Endothelial cell of umbilical vein (primary cell): ENCODE measurements at regions not wholly inside any gene's neighbourhood (a gene's known extent, or its start where the extent isn't known, plus 50 kb on each side); places are given as distances from the start of the nearest gene placed in this dataset.

ENCODE experiments used
- BruUV-seq: library from RNA; stranded (reverse); fragments of 400-500 nt; replicated peaks from 2 replicates; lab custom pipeline; 2021; lab: Mats Ljungman, UMichigan
- CTCF ChIA-PET: fragments of 300-600, 350-600 bp; sonication (Branson Sonifier 250); formaldehyde crosslinking; loops from one replicate; lab custom pipeline; 2021; ENCODE audit warnings: antibody characterized with exemption, inconsistent platforms; lab: Charles Lee
- POLR2A ChIA-PET: fragments of 300-600, 350-600 bp; sonication (Branson Sonifier 250); formaldehyde crosslinking; loops from one replicate; lab custom pipeline; 2021; ENCODE audit warnings: antibody characterized with exemption, inconsistent platforms; lab: Charles Lee
- DNase-seq: peaks from one replicate; pipeline ENCODE4 v3.0.0-alpha.2; 2011; ENCODE audit warnings: low read depth, low spot score
- FAIRE-seq: peaks from 2 replicates; lab custom pipeline; 2011; peaks lifted over from hg19 to GRCh38; lab: Jason Lieb, UNC
- H2AFZ ChIP-seq: 2 replicates; pipeline ENCODE4 v1.6.0; 2012; ENCODE audit warnings: low read depth, low read length, control low read depth, inconsistent platforms
- H3K27ac ChIP-seq: 2 replicates; pipeline ENCODE4 v1.5.1; 2011; ENCODE audit warnings: low read depth, mild to moderate bottlenecking, control low read depth, low read length, moderate library complexity; ENCODE audit not compliant: insufficient read depth
- H3K27me3 ChIP-seq, 2 experiments: 2 replicates each; pipeline versions ENCODE4 v1.6.0 to v1.6.1; 2011; ENCODE audit warnings: low read length in 2 of 2, mixed read lengths in 1 of 2; ENCODE audit not compliant: control insufficient read depth in 2 of 2, insufficient read depth in 2 of 2
- H3K36me3 ChIP-seq, 2 experiments: 2 replicates in 1 of 2; 3 replicates in 1 of 2; pipeline ENCODE4 v1.5.1; 2011; ENCODE audit warnings: low read length in 2 of 2, mild to moderate bottlenecking in 1 of 2, moderate library complexity in 1 of 2; ENCODE audit not compliant: control insufficient read depth in 2 of 2, insufficient read depth in 2 of 2; ENCODE audit errors: extremely low read depth in 1 of 2
- H3K4me1 ChIP-seq: 3 replicates; pipeline ENCODE4 v1.5.1; 2011; ENCODE audit warnings: mild to moderate bottlenecking, low read length; ENCODE audit not compliant: control insufficient read depth, insufficient read depth; ENCODE audit errors: extremely low read depth
- H3K4me2 ChIP-seq: 2 replicates; pipeline ENCODE4 v1.6.1; 2011; ENCODE audit warnings: low read length, control low read depth, mixed read lengths; ENCODE audit not compliant: insufficient read depth
- H3K4me3 ChIP-seq, 3 experiments: fragments of 200-600 bp in 1 of 3; sonication (generic), shearing (Covaris generic) in 1 of 3; replicated peaks in 1 of 3; 2 replicates each; pipeline ENCODE4 v1.5.1; 2011 to 2016; ENCODE audit warnings: control low read depth in 3 of 3, low read length in 3 of 3, mild to moderate bottlenecking in 2 of 3, inconsistent platforms in 1 of 3, low read depth in 1 of 3, moderate library complexity in 1 of 3; ENCODE audit not compliant: insufficient read depth in 1 of 3
- H3K79me2 ChIP-seq: 2 replicates; pipeline ENCODE4 v1.6.0; 2012; ENCODE audit warnings: low read length, inconsistent platforms; ENCODE audit not compliant: control insufficient read depth, insufficient read depth
- H3K9ac ChIP-seq: replicated peaks from 2 replicates; pipeline ENCODE3; 2011; ENCODE audit warnings: low read length, control low read depth; ENCODE audit not compliant: insufficient read depth; ENCODE audit errors: extremely low read depth
- H3K9me1 ChIP-seq: replicated peaks from 3 replicates; pipeline ENCODE4 v1.6.0; 2011; ENCODE audit warnings: mild to moderate bottlenecking, low read length; ENCODE audit not compliant: control insufficient read depth, insufficient read depth; ENCODE audit errors: extremely low read depth
- H3K9me3 ChIP-seq: replicated peaks from 2 replicates; pipeline ENCODE4 v1.5.1; 2012; ENCODE audit warnings: low read length, inconsistent platforms; ENCODE audit not compliant: control insufficient read depth, insufficient read depth
- H4K20me1 ChIP-seq: replicated peaks from 2 replicates; pipeline ENCODE3; 2011; ENCODE audit warnings: mild to moderate bottlenecking, low read length; ENCODE audit not compliant: control insufficient read depth, insufficient read depth; ENCODE audit errors: extremely low read depth
- CTCF ChIP-seq, 2 donors: IDR thresholded peaks; 1 replicate in 1 of 2; 2 replicates in 1 of 2; pipeline ENCODE4 v1.5.1; 2011; ENCODE audit warnings: low read length in 2 of 2, mild to moderate bottlenecking in 2 of 2, moderate library complexity in 2 of 2, control low read depth in 1 of 2, inconsistent platforms in 1 of 2, low read depth in 1 of 2; ENCODE audit not compliant: insufficient read depth in 1 of 2; ENCODE audit errors: extremely low read depth in 1 of 2
- EZH2 ChIP-seq: IDR thresholded peaks from 2 replicates; pipeline ENCODE4 v1.6.1; 2012; ENCODE audit warnings: borderline replicate concordance, low read depth, mild to moderate bottlenecking, moderate library complexity, low read length, inconsistent platforms; ENCODE audit not compliant: severe bottlenecking
- FOS ChIP-seq: IDR thresholded peaks from 2 replicates; pipeline ENCODE4 v1.6.1; 2011; ENCODE audit warnings: mild to moderate bottlenecking, low read length, moderate library complexity, borderline replicate concordance; ENCODE audit not compliant: insufficient read depth
- GATA2 ChIP-seq: IDR thresholded peaks from 2 replicates; pipeline ENCODE4 v1.7.0; 2011; ENCODE audit warnings: low read depth, mild to moderate bottlenecking, moderate library complexity, mixed read lengths, low read length; ENCODE audit not compliant: insufficient read length, insufficient read depth
- JUN ChIP-seq: IDR thresholded peaks from 2 replicates; pipeline ENCODE4 v1.6.1; 2011; ENCODE audit warnings: borderline replicate concordance, low read depth; ENCODE audit not compliant: insufficient read length, insufficient read depth
- MAX ChIP-seq: IDR thresholded peaks from 2 replicates; pipeline ENCODE4 v1.6.1; 2011; ENCODE audit not compliant: insufficient read depth, insufficient read length
- MYC ChIP-seq: IDR thresholded peaks from one replicate; pipeline ENCODE4 v1.6.1; 2011; ENCODE audit warnings: mild to moderate bottlenecking, low read depth, low read length
- POLR2A ChIP-seq: IDR thresholded peaks from 2 replicates; pipeline ENCODE4 v1.6.1; 2012; ENCODE audit warnings: low read depth, mild to moderate bottlenecking, control low read depth, low read length
- POLR2AphosphoS5 ChIP-seq: IDR thresholded peaks from 2 replicates; pipeline ENCODE4 v1.6.1; 2012; ENCODE audit warnings: low read depth, mild to moderate bottlenecking, control low read depth, low read length, moderate library complexity; ENCODE audit not compliant: insufficient read depth
- dilution Hi-C: fragments of 300-500 bp; cut with MboI; formaldehyde crosslinking; loops from one replicate; pipeline ENCODE4 v1.15.0; 2019; ENCODE audit warnings: low sequenced_read_pairs; ENCODE audit not compliant: extremely low pct_ligation_motif_present
- intact Hi-C: fragments of 100-400 bp; cut with micrococcal nuclease; formaldehyde crosslinking; loops from one replicate; pipeline ENCODE4 v1.10.0; 2022

GRCh38 chr6:135657207-135657606 lies 159.7 kb upstream of the AHI1 start:
- TF ChIP-seq EZH2 (no peak), CTCF (IDR thresholded peaks at IDR 0.05; ENCODE audit: extremely low read depth in 1 of 2, insufficient read depth in 1 of 2, low read depth in 1 of 2, low read length in 2 of 2) (no peak), MAX (no peak), POLR2A (no peak), JUN (no peak), GATA2 (no peak), POLR2AphosphoS5 (no peak), MYC (no peak), FOS (no peak)
- no peak overlapping the region for H3K27ac ChIP-seq
- BruUV-seq = no TSS peak
- H3K79me2 ChIP-seq = no peaks in the 10 kb centered on the region
- H3K27me3 ChIP-seq = no peaks in the 10 kb centered on the region
- no peaks in the 10 kb centered on the region for H3K9me3 ChIP-seq
- H3K4me2 ChIP-seq = no peak overlapping the region
- no peak overlapping the region for H3K4me3 ChIP-seq
- CTCF ChIA-PET = interaction anchor here (0.8 to 1.0 kb wide), 2 partner anchors 9 to 18 kb away, joined by 3 to 4 read pairs; no protein-coding TSS in a partner anchor
- DNase-seq = no peak
- no peak overlapping the region for H2AFZ ChIP-seq
- no peak for FAIRE-seq
- H3K9ac ChIP-seq = no peak overlapping the region
- dilution Hi-C loops (no loop called here), intact Hi-C loops (no loop called here)
- no peaks in the 10 kb centered on the region for H3K36me3 ChIP-seq
- H3K4me1 ChIP-seq = no peaks in the 10 kb centered on the region
- POLR2A ChIA-PET = no interaction called here
- H4K20me1 ChIP-seq = no peaks in the 10 kb centered on the region
- no peaks in the 10 kb centered on the region for H3K9me1 ChIP-seq
